SK-N-SH (cell line): ENCODE measurements at regions not wholly inside any gene's neighbourhood (a gene's known extent, or its start where the extent isn't known, plus 50 kb on each side); places are given as distances from the start of the nearest gene placed in this dataset.

Source experiments
- CTCF ChIA-PET: fragments of 300-600, 350-600 bp; formaldehyde crosslinking; extraction: SDS; loops from one replicate; lab custom pipeline; 2021; lab: Yijun Ruan, JAX
- POLR2A ChIA-PET: fragments of 350-600 bp; sonication (Branson Sonifier 250); formaldehyde crosslinking; extraction: SDS; loops from one replicate; lab custom pipeline; 2020; ENCODE audit warnings: antibody characterized with exemption, inconsistent platforms; lab: Yijun Ruan, JAX
- DNase-seq: peaks from one replicate; pipeline ENCODE4 v3.0.0; 2012
- H2AFZ ChIP-seq: fragments of 200-600 bp; sonication (generic); 2 replicates; pipeline ENCODE4 v1.8.1; 2016; ENCODE audit warnings: antibody characterized with exemption, mild to moderate bottlenecking, low read depth
- H3F3A ChIP-seq: fragments of 200-600 bp; sonication (generic); replicated peaks from 2 replicates; pipeline ENCODE3; 2016; ENCODE audit warnings: antibody characterized with exemption, mild to moderate bottlenecking; ENCODE audit not compliant: insufficient read depth
- H3K27ac ChIP-seq, 2 experiments: fragments of 200-500 bp in 1 of 2; fragments of 200-600 bp in 1 of 2; sonication (Bioruptor generic) in 1 of 2; sonication (generic), shearing (Covaris generic) in 1 of 2; 2 replicates each; pipeline versions ENCODE4 v1.5.1 to v1.6.1; 2014 to 2016; ENCODE audit warnings: low read depth in 2 of 2, inconsistent platforms in 1 of 2, low read length in 1 of 2, mild to moderate bottlenecking in 1 of 2, mixed read lengths in 1 of 2
- H3K27me3 ChIP-seq: fragments of 200-600 bp; sonication (generic), shearing (Covaris generic); 2 replicates; pipeline ENCODE4 v1.6.1; 2016; ENCODE audit warnings: mixed run types; ENCODE audit not compliant: insufficient read depth
- H3K36me3 ChIP-seq, 2 experiments: fragments of 200-500 bp in 1 of 2; fragments of 200-600 bp in 1 of 2; sonication (Bioruptor generic) in 1 of 2; sonication (generic) in 1 of 2; replicated peaks in 1 of 2; 2 replicates each; pipeline versions ENCODE3 to v1.5.1; 2014 to 2016; ENCODE audit warnings: low read length in 1 of 2, mild to moderate bottlenecking in 1 of 2; ENCODE audit not compliant: insufficient read depth in 2 of 2, control insufficient read depth in 1 of 2
- H3K4me1 ChIP-seq, 2 experiments: fragments of 200-500 bp in 1 of 2; fragments of 200-600 bp in 1 of 2; sonication (Bioruptor generic) in 1 of 2; sonication (generic), shearing (Covaris generic) in 1 of 2; 2 replicates each; pipeline versions ENCODE4 v1.5.1 to v1.6.1; 2014 to 2016; ENCODE audit warnings: low read depth in 1 of 2, low read length in 1 of 2, mixed run types in 1 of 2; ENCODE audit not compliant: insufficient read depth in 2 of 2, control insufficient read depth in 1 of 2
- H3K4me2 ChIP-seq: fragments of 200-600 bp; sonication (generic), shearing (Covaris generic); 2 replicates; pipeline ENCODE4 v1.6.1; 2017; ENCODE audit warnings: mixed run types
- H3K4me3 ChIP-seq, 2 experiments: fragments of 200-500 bp in 1 of 2; fragments of 200-600 bp in 1 of 2; sonication (Bioruptor generic) in 1 of 2; sonication (generic), shearing (Covaris generic) in 1 of 2; 2 replicates each; pipeline versions ENCODE4 v1.5.1 to v1.8.1; 2014 to 2016; ENCODE audit warnings: low read depth in 2 of 2, inconsistent platforms in 1 of 2, low read length in 1 of 2, mild to moderate bottlenecking in 1 of 2, mixed read lengths in 1 of 2, moderate library complexity in 1 of 2
- H3K79me2 ChIP-seq: fragments of 200-600 bp; sonication (generic); 2 replicates; pipeline ENCODE4 v1.8.1; 2017; ENCODE audit warnings: mild to moderate bottlenecking; ENCODE audit not compliant: insufficient read depth
- H3K9ac ChIP-seq: fragments of 200-600 bp; sonication (generic); 2 replicates; pipeline ENCODE4 v1.6.1; 2017; ENCODE audit warnings: mixed run types
- H3K9me2 ChIP-seq: fragments of 200-600 bp; sonication (generic); 2 replicates; pipeline ENCODE4 v1.6.1; 2017; ENCODE audit warnings: mixed run types
- H3K9me3 ChIP-seq: fragments of 200-600 bp; sonication (generic); 2 replicates; pipeline ENCODE4 v1.6.1; 2017; ENCODE audit warnings: mixed run types, mild to moderate bottlenecking, moderate library complexity
- H4K20me1 ChIP-seq: fragments of 200-600 bp; sonication (generic); 2 replicates; pipeline ENCODE4 v1.6.1; 2017; ENCODE audit warnings: mild to moderate bottlenecking, mixed run types; ENCODE audit not compliant: insufficient read depth
- EP300 ChIP-seq, 2 experiments: IDR thresholded peaks; 2 replicates each; pipeline versions ENCODE4 v1.4.0 to v1.6.1; 2012; ENCODE audit warnings: borderline replicate concordance in 1 of 2, low read depth in 1 of 2, low read length in 1 of 2
- EZH2phosphoT487 ChIP-seq: fragments of 200-600 bp; sonication (generic); IDR thresholded peaks from 2 replicates; pipeline ENCODE4 v1.6.1; 2017; ENCODE audit warnings: low read depth, mixed run types, mild to moderate bottlenecking, antibody characterized with exemption, moderate library complexity, borderline replicate concordance
- FOXJ3 ChIP-seq: sonication (generic); formaldehyde crosslinking; IDR thresholded peaks from 2 replicates; pipeline ENCODE4 v1.5.1; 2020; ENCODE audit warnings: mild to moderate bottlenecking, missing genetic modification reagents
- GABPA ChIP-seq: IDR thresholded peaks from 2 replicates; pipeline ENCODE4 v1.4.0; 2012; ENCODE audit warnings: low read depth, mild to moderate bottlenecking
- MEF2A ChIP-seq: IDR thresholded peaks from 2 replicates; pipeline ENCODE4 v1.4.0; 2012; ENCODE audit warnings: low read depth, borderline replicate concordance
- MXI1 ChIP-seq: IDR thresholded peaks from 2 replicates; pipeline ENCODE4 v1.6.1; 2012; ENCODE audit warnings: mild to moderate bottlenecking, low read depth, low read length, improper control_type of control experiment
- NRF1 ChIP-seq: IDR thresholded peaks from 2 replicates; pipeline ENCODE4 v1.6.1; 2012; ENCODE audit warnings: low read depth, mild to moderate bottlenecking, low read length
- SIN3A ChIP-seq: IDR thresholded peaks from 2 replicates; pipeline ENCODE4 v1.6.1; 2012; ENCODE audit warnings: low read depth, mild to moderate bottlenecking, low read length, moderate library complexity, borderline replicate concordance
- TCF12 ChIP-seq: IDR thresholded peaks from 2 replicates; pipeline ENCODE4 v1.4.0; 2012
- TEAD4 ChIP-seq: IDR thresholded peaks from 2 replicates; pipeline ENCODE4 v1.4.0; 2012; ENCODE audit warnings: mild to moderate bottlenecking, borderline replicate concordance; ENCODE audit not compliant: insufficient read depth
- YY1 ChIP-seq: IDR thresholded peaks from 2 replicates; pipeline ENCODE4 v1.4.0; 2012; ENCODE audit warnings: low read depth, mild to moderate bottlenecking
- WGBS: methylation state at CpG from one replicate; pipeline ENCODE4 v1.1.6; 2017; ENCODE audit warnings: low lambda C conversion rate; 5-methylcytosine and 5-hydroxymethylcytosine counted together
- TF ChIP-seq, protein P1 (sequence below): IDR thresholded peaks from 2 replicates; pipeline ENCODE4 v1.6.1; 2012; ENCODE audit warnings: mild to moderate bottlenecking, low read depth, low read length, moderate library complexity
- TF ChIP-seq, protein P2 (sequence below): fragments of 150-350 bp; IDR thresholded peaks from 2 replicates; pipeline ENCODE4 v1.6.1; 2017; ENCODE audit warnings: antibody characterized with exemption, low read length, low read depth, borderline replicate concordance
- TF ChIP-seq, protein P3 (sequence below): IDR thresholded peaks from 2 replicates; pipeline ENCODE4 v1.4.0; 2012; ENCODE audit warnings: low read depth, borderline replicate concordance
- TF ChIP-seq, protein P4 (sequence below): fragments of 150-350 bp; IDR thresholded peaks from 2 replicates; pipeline ENCODE4 v1.6.1; 2016; ENCODE audit warnings: mild to moderate bottlenecking, low read depth, low read length
- TF ChIP-seq, protein P5 (sequence below): fragments of 200-600 bp; sonication (generic); IDR thresholded peaks from 2 replicates; pipeline ENCODE4 v1.6.1; 2017; ENCODE audit warnings: antibody characterized with exemption, mild to moderate bottlenecking, moderate library complexity
- TF ChIP-seq, protein P6 (sequence below): IDR thresholded peaks from 2 replicates; pipeline ENCODE4; 2012

DNA sequence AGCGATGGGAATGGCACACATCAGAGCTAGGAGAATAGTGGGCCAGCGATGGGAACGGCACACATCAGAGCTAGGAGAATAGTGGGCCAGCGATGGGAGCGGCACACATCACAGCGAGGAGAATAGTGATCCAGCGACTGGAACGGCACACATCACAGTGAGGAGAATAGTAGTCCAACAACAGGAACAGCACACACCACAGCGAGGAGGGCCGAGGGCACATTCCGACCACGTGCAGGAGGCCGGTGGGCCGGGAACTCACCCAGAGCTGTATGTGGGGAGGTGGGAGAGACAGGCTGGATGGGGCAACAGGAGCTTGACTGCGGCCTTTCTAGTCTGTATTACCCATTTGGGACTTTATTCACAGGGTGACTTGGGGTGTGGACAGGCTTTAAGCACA, 271.1 kb upstream of the IRX4 start:
- Histone ChIP-seq H3K4me1 (no peaks in the 10 kb centered on the region), H3K27me3 (peaks cover 51% of the 10 kb centered on the region; the same call in 1 of the 2 replicates), H3K9me2 (no peaks in the 10 kb centered on the region), H3K79me2 (no peaks in the 10 kb centered on the region), H3F3A (no peaks in the 10 kb centered on the region), H3K36me3 (no peaks in the 10 kb centered on the region), H4K20me1 (no peaks in the 10 kb centered on the region), H3K9me3 (no peaks in the 10 kb centered on the region), H3K4me3 (no peak overlapping the region), H3K9ac (no peak overlapping the region), H3K4me2 (no peak overlapping the region), H3K27ac (no peak overlapping the region), H2AFZ (no peak overlapping the region)
- ChIA-PET CTCF (no interaction called here), POLR2A (no interaction called here)
- no peak for DNase-seq
- 11% methylated on average over 14 of the region's 15 CpGs for WGBS
- TF ChIP-seq YY1: no peak
- TF ChIP-seq TEAD4: no peak
- TF ChIP-seq, protein P1, sequence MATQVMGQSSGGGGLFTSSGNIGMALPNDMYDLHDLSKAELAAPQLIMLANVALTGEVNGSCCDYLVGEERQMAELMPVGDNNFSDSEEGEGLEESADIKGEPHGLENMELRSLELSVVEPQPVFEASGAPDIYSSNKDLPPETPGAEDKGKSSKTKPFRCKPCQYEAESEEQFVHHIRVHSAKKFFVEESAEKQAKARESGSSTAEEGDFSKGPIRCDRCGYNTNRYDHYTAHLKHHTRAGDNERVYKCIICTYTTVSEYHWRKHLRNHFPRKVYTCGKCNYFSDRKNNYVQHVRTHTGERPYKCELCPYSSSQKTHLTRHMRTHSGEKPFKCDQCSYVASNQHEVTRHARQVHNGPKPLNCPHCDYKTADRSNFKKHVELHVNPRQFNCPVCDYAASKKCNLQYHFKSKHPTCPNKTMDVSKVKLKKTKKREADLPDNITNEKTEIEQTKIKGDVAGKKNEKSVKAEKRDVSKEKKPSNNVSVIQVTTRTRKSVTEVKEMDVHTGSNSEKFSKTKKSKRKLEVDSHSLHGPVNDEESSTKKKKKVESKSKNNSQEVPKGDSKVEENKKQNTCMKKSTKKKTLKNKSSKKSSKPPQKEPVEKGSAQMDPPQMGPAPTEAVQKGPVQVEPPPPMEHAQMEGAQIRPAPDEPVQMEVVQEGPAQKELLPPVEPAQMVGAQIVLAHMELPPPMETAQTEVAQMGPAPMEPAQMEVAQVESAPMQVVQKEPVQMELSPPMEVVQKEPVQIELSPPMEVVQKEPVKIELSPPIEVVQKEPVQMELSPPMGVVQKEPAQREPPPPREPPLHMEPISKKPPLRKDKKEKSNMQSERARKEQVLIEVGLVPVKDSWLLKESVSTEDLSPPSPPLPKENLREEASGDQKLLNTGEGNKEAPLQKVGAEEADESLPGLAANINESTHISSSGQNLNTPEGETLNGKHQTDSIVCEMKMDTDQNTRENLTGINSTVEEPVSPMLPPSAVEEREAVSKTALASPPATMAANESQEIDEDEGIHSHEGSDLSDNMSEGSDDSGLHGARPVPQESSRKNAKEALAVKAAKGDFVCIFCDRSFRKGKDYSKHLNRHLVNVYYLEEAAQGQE: no peak
- TF ChIP-seq, protein P2, sequence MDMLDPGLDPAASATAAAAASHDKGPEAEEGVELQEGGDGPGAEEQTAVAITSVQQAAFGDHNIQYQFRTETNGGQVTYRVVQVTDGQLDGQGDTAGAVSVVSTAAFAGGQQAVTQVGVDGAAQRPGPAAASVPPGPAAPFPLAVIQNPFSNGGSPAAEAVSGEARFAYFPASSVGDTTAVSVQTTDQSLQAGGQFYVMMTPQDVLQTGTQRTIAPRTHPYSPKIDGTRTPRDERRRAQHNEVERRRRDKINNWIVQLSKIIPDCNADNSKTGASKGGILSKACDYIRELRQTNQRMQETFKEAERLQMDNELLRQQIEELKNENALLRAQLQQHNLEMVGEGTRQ: no peak
- TF ChIP-seq SIN3A: no peak
- no peak for TF ChIP-seq EZH2phosphoT487
- no peak for TF ChIP-seq EP300 (IDR thresholded peaks at IDR 0.05; ENCODE audit: borderline replicate concordance in 1 of 2, low read depth in 1 of 2, low read length in 1 of 2)
- TF ChIP-seq GABPA: no peak
- TF ChIP-seq, protein P3, sequence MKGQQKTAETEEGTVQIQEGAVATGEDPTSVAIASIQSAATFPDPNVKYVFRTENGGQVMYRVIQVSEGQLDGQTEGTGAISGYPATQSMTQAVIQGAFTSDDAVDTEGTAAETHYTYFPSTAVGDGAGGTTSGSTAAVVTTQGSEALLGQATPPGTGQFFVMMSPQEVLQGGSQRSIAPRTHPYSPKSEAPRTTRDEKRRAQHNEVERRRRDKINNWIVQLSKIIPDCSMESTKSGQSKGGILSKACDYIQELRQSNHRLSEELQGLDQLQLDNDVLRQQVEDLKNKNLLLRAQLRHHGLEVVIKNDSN: no peak
- TF ChIP-seq, protein P4, sequence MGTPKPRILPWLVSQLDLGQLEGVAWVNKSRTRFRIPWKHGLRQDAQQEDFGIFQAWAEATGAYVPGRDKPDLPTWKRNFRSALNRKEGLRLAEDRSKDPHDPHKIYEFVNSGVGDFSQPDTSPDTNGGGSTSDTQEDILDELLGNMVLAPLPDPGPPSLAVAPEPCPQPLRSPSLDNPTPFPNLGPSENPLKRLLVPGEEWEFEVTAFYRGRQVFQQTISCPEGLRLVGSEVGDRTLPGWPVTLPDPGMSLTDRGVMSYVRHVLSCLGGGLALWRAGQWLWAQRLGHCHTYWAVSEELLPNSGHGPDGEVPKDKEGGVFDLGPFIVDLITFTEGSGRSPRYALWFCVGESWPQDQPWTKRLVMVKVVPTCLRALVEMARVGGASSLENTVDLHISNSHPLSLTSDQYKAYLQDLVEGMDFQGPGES: no peak

DNA sequence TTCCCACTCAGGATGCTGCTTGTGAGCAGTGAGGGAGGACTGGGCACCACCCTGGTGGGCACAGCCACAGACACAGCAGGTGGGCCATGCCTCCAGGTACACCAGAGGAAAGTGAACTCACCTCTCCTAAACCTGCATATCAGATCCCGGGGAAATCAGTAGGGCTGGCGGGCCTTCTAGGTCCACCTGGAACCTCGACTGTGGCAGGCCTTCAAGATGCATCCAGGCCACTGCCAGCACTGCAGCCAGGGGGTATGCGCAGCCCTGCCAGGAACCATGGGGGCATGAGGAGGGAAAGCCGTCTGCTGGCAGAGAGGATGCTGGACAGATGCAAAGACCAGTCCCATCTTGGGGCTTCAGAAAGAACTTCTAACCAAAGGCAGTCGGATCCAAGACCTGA, 270.6 kb upstream of the IRX4 start:
- 8% methylated on average over 5 of the region's 6 CpGs for WGBS
- no peak overlapping the region for H3K4me3 ChIP-seq
- no peaks in the 10 kb centered on the region for H3K36me3 ChIP-seq
- no peak overlapping the region for H3K4me2 ChIP-seq
- no peak overlapping the region for H2AFZ ChIP-seq
- ChIA-PET POLR2A (no interaction called here), CTCF (no interaction called here)
- H3F3A ChIP-seq: no peaks in the 10 kb centered on the region
- no peaks in the 10 kb centered on the region for H3K9me2 ChIP-seq
- H3K4me1 ChIP-seq: no peaks in the 10 kb centered on the region
- DNase-seq: no peak
- H3K9ac ChIP-seq: no peak overlapping the region
- H3K27ac ChIP-seq: no peak overlapping the region
- peaks cover 55% of the 10 kb centered on the region; the same call in 1 of the 2 replicates for H3K27me3 ChIP-seq
- no peaks in the 10 kb centered on the region for H4K20me1 ChIP-seq
- no peaks in the 10 kb centered on the region for H3K79me2 ChIP-seq
- no peaks in the 10 kb centered on the region for H3K9me3 ChIP-seq
- TF ChIP-seq TCF12: no peak
- TF ChIP-seq, protein P4: no peak
- no peak for TF ChIP-seq MXI1
- TF ChIP-seq NRF1: no peak
- no peak for TF ChIP-seq MEF2A
- no peak for TF ChIP-seq FOXJ3 (CRISPR knock-in tag)
- TF ChIP-seq GABPA: no peak
- TF ChIP-seq, protein P5, sequence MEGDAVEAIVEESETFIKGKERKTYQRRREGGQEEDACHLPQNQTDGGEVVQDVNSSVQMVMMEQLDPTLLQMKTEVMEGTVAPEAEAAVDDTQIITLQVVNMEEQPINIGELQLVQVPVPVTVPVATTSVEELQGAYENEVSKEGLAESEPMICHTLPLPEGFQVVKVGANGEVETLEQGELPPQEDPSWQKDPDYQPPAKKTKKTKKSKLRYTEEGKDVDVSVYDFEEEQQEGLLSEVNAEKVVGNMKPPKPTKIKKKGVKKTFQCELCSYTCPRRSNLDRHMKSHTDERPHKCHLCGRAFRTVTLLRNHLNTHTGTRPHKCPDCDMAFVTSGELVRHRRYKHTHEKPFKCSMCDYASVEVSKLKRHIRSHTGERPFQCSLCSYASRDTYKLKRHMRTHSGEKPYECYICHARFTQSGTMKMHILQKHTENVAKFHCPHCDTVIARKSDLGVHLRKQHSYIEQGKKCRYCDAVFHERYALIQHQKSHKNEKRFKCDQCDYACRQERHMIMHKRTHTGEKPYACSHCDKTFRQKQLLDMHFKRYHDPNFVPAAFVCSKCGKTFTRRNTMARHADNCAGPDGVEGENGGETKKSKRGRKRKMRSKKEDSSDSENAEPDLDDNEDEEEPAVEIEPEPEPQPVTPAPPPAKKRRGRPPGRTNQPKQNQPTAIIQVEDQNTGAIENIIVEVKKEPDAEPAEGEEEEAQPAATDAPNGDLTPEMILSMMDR: no peak
- TF ChIP-seq, protein P6, sequence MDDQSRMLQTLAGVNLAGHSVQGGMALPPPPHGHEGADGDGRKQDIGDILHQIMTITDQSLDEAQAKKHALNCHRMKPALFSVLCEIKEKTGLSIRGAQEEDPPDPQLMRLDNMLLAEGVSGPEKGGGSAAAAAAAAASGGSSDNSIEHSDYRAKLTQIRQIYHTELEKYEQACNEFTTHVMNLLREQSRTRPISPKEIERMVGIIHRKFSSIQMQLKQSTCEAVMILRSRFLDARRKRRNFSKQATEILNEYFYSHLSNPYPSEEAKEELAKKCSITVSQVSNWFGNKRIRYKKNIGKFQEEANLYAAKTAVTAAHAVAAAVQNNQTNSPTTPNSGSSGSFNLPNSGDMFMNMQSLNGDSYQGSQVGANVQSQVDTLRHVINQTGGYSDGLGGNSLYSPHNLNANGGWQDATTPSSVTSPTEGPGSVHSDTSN: no peak
- TF ChIP-seq TEAD4: no peak
